Liver (tissue), 8 donors: ENCODE measurements at regions not wholly inside any gene's neighbourhood (a gene's known extent, or its start where the extent isn't known, plus 50 kb on each side); places are given as distances from the start of the nearest gene placed in this dataset.

Source experiments
- DNase-seq: peaks from one replicate; pipeline ENCODE4 v3.0.0-alpha.2; 2017; ENCODE audit warnings: low spot score
- H3K27ac ChIP-seq, 2 donors: one replicate each; pipeline ENCODE4 v1.7.0; 2013; ENCODE audit warnings: inconsistent platforms in 2 of 2, low read length in 2 of 2, control low read depth in 1 of 2, low read depth in 1 of 2, mild to moderate bottlenecking in 1 of 2
- H3K27me3 ChIP-seq, 4 donors: one replicate each; pipeline versions ENCODE4 v1.6.1 to v1.7.0; 2013; ENCODE audit warnings: low read length in 3 of 4, inconsistent platforms in 1 of 4, mild to moderate bottlenecking in 1 of 4, moderate library complexity in 1 of 4; ENCODE audit not compliant: control insufficient read depth in 4 of 4, insufficient read depth in 4 of 4
- H3K36me3 ChIP-seq, 4 donors: one replicate each; pipeline versions ENCODE4 v1.6.1 to v1.7.0; 2013; ENCODE audit warnings: low read length in 3 of 4, mild to moderate bottlenecking in 3 of 4, low read depth in 1 of 4, moderate library complexity in 1 of 4; ENCODE audit not compliant: control insufficient read depth in 4 of 4, insufficient read depth in 3 of 4
- H3K4me1 ChIP-seq, 4 donors: one replicate each; pipeline versions ENCODE4 v1.6.1 to v1.7.0; 2013; ENCODE audit warnings: low read length in 3 of 4, mild to moderate bottlenecking in 3 of 4, moderate library complexity in 1 of 4; ENCODE audit not compliant: control insufficient read depth in 4 of 4, insufficient read depth in 4 of 4
- H3K4me3 ChIP-seq, 3 donors: one replicate each; pipeline versions ENCODE4 v1.6.1 to v1.7.0; 2013; ENCODE audit warnings: low read length in 3 of 3, control low read depth in 1 of 3, low read depth in 1 of 3, mild to moderate bottlenecking in 1 of 3
- H3K9ac ChIP-seq, 2 donors: one replicate each; pipeline ENCODE4 v1.7.0; 2013; ENCODE audit warnings: low read length in 2 of 2, mild to moderate bottlenecking in 2 of 2, moderate library complexity in 2 of 2, control low read depth in 1 of 2, low read depth in 1 of 2
- H3K9me3 ChIP-seq, 4 donors: one replicate each; pipeline versions ENCODE4 v1.6.1 to v1.7.0; 2013; ENCODE audit warnings: low read length in 3 of 4; ENCODE audit not compliant: control insufficient read depth in 4 of 4
- EGR1 ChIP-seq, 2 donors: IDR thresholded peaks; 2 replicates each; pipeline ENCODE4 v1.6.1; 2016 to 2018; ENCODE audit warnings: antibody characterized with exemption in 2 of 2, low read depth in 2 of 2
- FOXA1 ChIP-seq: IDR thresholded peaks from 2 replicates; pipeline ENCODE4 v1.6.1; 2016; ENCODE audit warnings: antibody characterized with exemption
- FOXA2 ChIP-seq: IDR thresholded peaks from 2 replicates; pipeline ENCODE4 v1.6.1; 2016; ENCODE audit warnings: antibody characterized with exemption
- GABPA ChIP-seq, 2 donors: IDR thresholded peaks in 1 of 2; conservative IDR thresholded peaks in 1 of 2; 2 replicates each; pipeline ENCODE4 v1.6.1; 2016; ENCODE audit warnings: antibody characterized with exemption in 2 of 2, mild to moderate bottlenecking in 1 of 2, moderate library complexity in 1 of 2
- HNF4A ChIP-seq, 2 donors: conservative IDR thresholded peaks; 2 replicates each; pipeline ENCODE4 v1.6.1; 2016; ENCODE audit warnings: antibody characterized with exemption in 2 of 2, mild to moderate bottlenecking in 2 of 2
- HNF4G ChIP-seq: IDR thresholded peaks from 2 replicates; pipeline ENCODE4 v1.6.1; 2016; ENCODE audit warnings: antibody characterized with exemption
- JUND ChIP-seq, 2 donors: IDR thresholded peaks; 2 replicates each; pipeline ENCODE4 v1.6.1; 2016; ENCODE audit warnings: antibody characterized with exemption in 2 of 2
- NR2F2 ChIP-seq: IDR thresholded peaks from 2 replicates; pipeline ENCODE4 v1.6.1; 2016; ENCODE audit warnings: antibody characterized with exemption
- RAD21 ChIP-seq, 2 donors: IDR thresholded peaks; 2 replicates each; pipeline ENCODE4 v1.6.1; 2016; ENCODE audit warnings: antibody characterized with exemption in 2 of 2, mild to moderate bottlenecking in 2 of 2
- RXRA ChIP-seq, 2 donors: IDR thresholded peaks; 2 replicates each; pipeline ENCODE4 v1.6.1; 2017 to 2018; ENCODE audit warnings: antibody characterized with exemption in 2 of 2, mild to moderate bottlenecking in 1 of 2
- SP1 ChIP-seq: IDR thresholded peaks from 2 replicates; pipeline ENCODE4 v1.6.1; 2018; ENCODE audit warnings: antibody characterized with exemption, mild to moderate bottlenecking
- TAF1 ChIP-seq: conservative IDR thresholded peaks from 2 replicates; pipeline ENCODE4 v1.6.1; 2016; ENCODE audit warnings: antibody characterized with exemption, mild to moderate bottlenecking
- YY1 ChIP-seq: IDR thresholded peaks from 2 replicates; pipeline ENCODE4 v1.6.1; 2016; ENCODE audit warnings: antibody characterized with exemption, mild to moderate bottlenecking
- WGBS: extraction: QIAGEN DNeasy Blood & Tissue Kit; methylation state at CpG from one replicate; pipeline ENCODE4 v1.1.7; 2013; 5-methylcytosine and 5-hydroxymethylcytosine counted together
- TF ChIP-seq, protein P1 (sequence below): IDR thresholded peaks from 2 replicates; pipeline ENCODE4 v1.6.1; 2016; ENCODE audit warnings: antibody characterized with exemption
- TF ChIP-seq, protein P2 (sequence below): IDR thresholded peaks from 2 replicates; pipeline ENCODE4 v1.6.1; 2016; ENCODE audit warnings: antibody characterized with exemption
- TF ChIP-seq, protein P3 (sequence below): IDR thresholded peaks from 2 replicates; pipeline ENCODE4 v1.6.1; 2016; ENCODE audit warnings: antibody characterized with exemption, mild to moderate bottlenecking
- TF ChIP-seq, protein P4 (sequence below): IDR thresholded peaks from 2 replicates; pipeline ENCODE4 v1.6.1; 2016; ENCODE audit warnings: antibody characterized with exemption
- TF ChIP-seq, protein P5 (sequence below): fragments of 150-350 bp; IDR thresholded peaks from 2 replicates; pipeline ENCODE4 v1.5.1; 2017; ENCODE audit warnings: improper control_type of control experiment, low read depth, low read length; ENCODE audit not compliant: missing input control
- donor health status: healthy.
- donor health status: healthy.
- donor health status: healthy.
- donor health status: healthy.
- donor health status: healthy.

DNA sequence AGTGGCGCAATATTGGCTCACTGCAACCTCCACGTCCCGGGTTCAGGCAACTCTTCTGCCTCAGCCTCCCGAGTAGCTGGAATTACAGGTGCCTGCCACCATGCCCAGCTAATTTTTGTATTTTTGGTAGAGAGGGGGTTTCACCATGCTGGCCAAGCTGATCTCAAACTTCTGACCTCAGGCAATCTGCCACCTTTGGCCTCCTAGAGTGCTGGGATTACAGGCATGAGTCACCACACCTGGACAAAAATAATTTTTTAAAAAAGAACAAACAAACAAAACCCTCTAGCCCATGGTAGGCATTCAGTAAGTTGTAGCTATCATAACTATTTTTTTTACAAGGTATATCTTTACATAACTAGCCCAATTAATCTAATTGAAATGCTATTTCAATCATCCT, 73.9 kb upstream of the CAPRIN1 start:
- no peaks in the 10 kb centered on the region for H3K36me3 ChIP-seq
- no peak overlapping the region for H3K27ac ChIP-seq
- 93% methylated on average over 4 of the region's 4 CpGs for WGBS
- no peak overlapping the region for H3K9ac ChIP-seq
- no peaks in the 10 kb centered on the region for H3K9me3 ChIP-seq
- H3K4me1 ChIP-seq, result no peaks in the 10 kb centered on the region
- no peak for DNase-seq
- TF ChIP-seq TAF1, result no peak
- TF ChIP-seq JUND (IDR thresholded peaks at IDR 0.05), result no peak
- no peak for TF ChIP-seq SP1
- TF ChIP-seq HNF4G, result no peak
- TF ChIP-seq FOXA1, result no peak
- TF ChIP-seq YY1, result no peak
- TF ChIP-seq, protein P1, sequence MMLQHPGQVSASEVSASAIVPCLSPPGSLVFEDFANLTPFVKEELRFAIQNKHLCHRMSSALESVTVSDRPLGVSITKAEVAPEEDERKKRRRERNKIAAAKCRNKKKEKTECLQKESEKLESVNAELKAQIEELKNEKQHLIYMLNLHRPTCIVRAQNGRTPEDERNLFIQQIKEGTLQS, result no peak
- TF ChIP-seq RXRA (IDR thresholded peaks at IDR 0.05), result no peak
- no peak for TF ChIP-seq RAD21 (IDR thresholded peaks at IDR 0.05)
- no peak overlapping the region for H3K4me3 ChIP-seq
- H3K27me3 ChIP-seq, result no peaks in the 10 kb centered on the region

DNA sequence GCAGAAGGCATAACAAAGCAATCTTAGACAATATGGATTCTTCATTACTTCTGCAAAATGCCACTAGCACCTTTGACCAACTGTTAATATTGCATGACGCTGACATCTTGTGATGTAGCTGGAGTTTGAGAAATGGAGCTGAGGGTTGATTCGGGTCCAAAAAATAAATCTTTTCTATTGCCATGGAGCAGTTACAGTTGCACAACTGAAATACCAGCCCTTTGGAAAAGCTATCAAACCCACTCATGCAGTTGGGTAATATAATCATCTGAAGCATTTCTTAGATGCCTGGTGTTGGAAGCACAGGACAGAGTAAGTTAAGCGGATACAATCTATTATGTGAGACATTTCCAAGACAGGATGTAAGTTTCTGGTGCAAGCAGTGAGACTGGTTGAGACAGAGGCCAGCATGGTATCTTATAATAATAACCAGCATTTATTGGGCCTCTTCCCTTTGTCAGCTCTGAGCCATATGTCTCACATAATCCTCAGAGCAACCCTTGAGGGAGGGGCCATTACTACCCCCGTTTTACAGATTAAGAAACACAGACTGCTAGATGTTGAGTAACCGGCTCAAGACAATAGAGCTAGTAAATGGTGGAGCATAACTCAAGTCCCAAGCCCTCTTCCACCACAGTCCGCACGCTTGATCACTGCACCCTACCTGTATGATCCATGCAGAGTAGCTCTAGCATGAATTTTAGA, 74.9 kb upstream of the CAPRIN1 start:
- Histone ChIP-seq H3K4me1 (no peaks in the 10 kb centered on the region), H3K36me3 (no peaks in the 10 kb centered on the region), H3K27ac (no peak overlapping the region), H3K4me3 (no peak overlapping the region), H3K9ac (no peak overlapping the region), H3K27me3 (no peaks in the 10 kb centered on the region), H3K9me3 (no peaks in the 10 kb centered on the region)
- no peak for DNase-seq
- WGBS, result 87% methylated on average over 7 of the region's 7 CpGs
- TF ChIP-seq HNF4A (conservative IDR thresholded peaks at IDR 0.05) (no peak), YY1 (no peak), FOXA1 (no peak), GABPA (IDR thresholded peaks at IDR 0.05 in 1 of 2, conservative IDR thresholded peaks at IDR 0.05 in 1 of 2) (no peak), FOXA2 (no peak), SP1 (no peak), RXRA (IDR thresholded peaks at IDR 0.05) (no peak), JUND (IDR thresholded peaks at IDR 0.05) (no peak), RAD21 (IDR thresholded peaks at IDR 0.05) (no peak), TAF1 (no peak), HNF4G (no peak), EGR1 (IDR thresholded peaks at IDR 0.05; ENCODE audit: low read depth in 2 of 2) (no peak), NR2F2 (no peak)
- TF ChIP-seq, protein P2, sequence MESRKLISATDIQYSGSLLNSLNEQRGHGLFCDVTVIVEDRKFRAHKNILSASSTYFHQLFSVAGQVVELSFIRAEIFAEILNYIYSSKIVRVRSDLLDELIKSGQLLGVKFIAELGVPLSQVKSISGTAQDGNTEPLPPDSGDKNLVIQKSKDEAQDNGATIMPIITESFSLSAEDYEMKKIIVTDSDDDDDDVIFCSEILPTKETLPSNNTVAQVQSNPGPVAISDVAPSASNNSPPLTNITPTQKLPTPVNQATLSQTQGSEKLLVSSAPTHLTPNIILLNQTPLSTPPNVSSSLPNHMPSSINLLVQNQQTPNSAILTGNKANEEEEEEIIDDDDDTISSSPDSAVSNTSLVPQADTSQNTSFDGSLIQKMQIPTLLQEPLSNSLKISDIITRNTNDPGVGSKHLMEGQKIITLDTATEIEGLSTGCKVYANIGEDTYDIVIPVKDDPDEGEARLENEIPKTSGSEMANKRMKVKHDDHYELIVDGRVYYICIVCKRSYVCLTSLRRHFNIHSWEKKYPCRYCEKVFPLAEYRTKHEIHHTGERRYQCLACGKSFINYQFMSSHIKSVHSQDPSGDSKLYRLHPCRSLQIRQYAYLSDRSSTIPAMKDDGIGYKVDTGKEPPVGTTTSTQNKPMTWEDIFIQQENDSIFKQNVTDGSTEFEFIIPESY, result no peak
- TF ChIP-seq, protein P3, sequence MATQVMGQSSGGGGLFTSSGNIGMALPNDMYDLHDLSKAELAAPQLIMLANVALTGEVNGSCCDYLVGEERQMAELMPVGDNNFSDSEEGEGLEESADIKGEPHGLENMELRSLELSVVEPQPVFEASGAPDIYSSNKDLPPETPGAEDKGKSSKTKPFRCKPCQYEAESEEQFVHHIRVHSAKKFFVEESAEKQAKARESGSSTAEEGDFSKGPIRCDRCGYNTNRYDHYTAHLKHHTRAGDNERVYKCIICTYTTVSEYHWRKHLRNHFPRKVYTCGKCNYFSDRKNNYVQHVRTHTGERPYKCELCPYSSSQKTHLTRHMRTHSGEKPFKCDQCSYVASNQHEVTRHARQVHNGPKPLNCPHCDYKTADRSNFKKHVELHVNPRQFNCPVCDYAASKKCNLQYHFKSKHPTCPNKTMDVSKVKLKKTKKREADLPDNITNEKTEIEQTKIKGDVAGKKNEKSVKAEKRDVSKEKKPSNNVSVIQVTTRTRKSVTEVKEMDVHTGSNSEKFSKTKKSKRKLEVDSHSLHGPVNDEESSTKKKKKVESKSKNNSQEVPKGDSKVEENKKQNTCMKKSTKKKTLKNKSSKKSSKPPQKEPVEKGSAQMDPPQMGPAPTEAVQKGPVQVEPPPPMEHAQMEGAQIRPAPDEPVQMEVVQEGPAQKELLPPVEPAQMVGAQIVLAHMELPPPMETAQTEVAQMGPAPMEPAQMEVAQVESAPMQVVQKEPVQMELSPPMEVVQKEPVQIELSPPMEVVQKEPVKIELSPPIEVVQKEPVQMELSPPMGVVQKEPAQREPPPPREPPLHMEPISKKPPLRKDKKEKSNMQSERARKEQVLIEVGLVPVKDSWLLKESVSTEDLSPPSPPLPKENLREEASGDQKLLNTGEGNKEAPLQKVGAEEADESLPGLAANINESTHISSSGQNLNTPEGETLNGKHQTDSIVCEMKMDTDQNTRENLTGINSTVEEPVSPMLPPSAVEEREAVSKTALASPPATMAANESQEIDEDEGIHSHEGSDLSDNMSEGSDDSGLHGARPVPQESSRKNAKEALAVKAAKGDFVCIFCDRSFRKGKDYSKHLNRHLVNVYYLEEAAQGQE, result no peak
- TF ChIP-seq, protein P1, result no peak
- TF ChIP-seq, protein P4, sequence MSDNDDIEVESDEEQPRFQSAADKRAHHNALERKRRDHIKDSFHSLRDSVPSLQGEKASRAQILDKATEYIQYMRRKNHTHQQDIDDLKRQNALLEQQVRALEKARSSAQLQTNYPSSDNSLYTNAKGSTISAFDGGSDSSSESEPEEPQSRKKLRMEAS, result no peak
- TF ChIP-seq, protein P5, sequence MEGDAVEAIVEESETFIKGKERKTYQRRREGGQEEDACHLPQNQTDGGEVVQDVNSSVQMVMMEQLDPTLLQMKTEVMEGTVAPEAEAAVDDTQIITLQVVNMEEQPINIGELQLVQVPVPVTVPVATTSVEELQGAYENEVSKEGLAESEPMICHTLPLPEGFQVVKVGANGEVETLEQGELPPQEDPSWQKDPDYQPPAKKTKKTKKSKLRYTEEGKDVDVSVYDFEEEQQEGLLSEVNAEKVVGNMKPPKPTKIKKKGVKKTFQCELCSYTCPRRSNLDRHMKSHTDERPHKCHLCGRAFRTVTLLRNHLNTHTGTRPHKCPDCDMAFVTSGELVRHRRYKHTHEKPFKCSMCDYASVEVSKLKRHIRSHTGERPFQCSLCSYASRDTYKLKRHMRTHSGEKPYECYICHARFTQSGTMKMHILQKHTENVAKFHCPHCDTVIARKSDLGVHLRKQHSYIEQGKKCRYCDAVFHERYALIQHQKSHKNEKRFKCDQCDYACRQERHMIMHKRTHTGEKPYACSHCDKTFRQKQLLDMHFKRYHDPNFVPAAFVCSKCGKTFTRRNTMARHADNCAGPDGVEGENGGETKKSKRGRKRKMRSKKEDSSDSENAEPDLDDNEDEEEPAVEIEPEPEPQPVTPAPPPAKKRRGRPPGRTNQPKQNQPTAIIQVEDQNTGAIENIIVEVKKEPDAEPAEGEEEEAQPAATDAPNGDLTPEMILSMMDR, result no peak
